HFF-Myc (cell line): ENCODE measurements at regions not wholly inside any gene's neighbourhood (a gene's known extent, or its start where the extent isn't known, plus 50 kb on each side); places are given as distances from the start of the nearest gene placed in this dataset.

Experiments
- DNase-seq: peaks from one replicate; pipeline ENCODE4 v3.0.0-alpha.2; 2011; ENCODE audit warnings: low read depth; ENCODE audit errors: extremely low read depth
- H3K4me3 ChIP-seq: replicated peaks from 2 replicates; pipeline ENCODE4 v1.5.1; 2011; ENCODE audit warnings: low read depth, mild to moderate bottlenecking, control low read depth, low read length
- CTCF ChIP-seq: IDR thresholded peaks from 2 replicates; pipeline ENCODE4 v1.5.1; 2012; ENCODE audit warnings: mild to moderate bottlenecking, low read depth, low read length, control low read depth; ENCODE audit errors: missing control alignments

GRCh38 chr15:68500363-68501258 is 68.6 kb upstream of the ITGA11 start:
- no peak for TF ChIP-seq CTCF
- H3K4me3 ChIP-seq = no peak overlapping the region
- DNase-seq = no peak

- no peak for TF ChIP-seq CTCF
- no peak overlapping the region for H3K4me3 ChIP-seq
- DNase-seq = no peak
Observed at GRCh38 chr15:68501259-68501591, 69.3 kb upstream of the ITGA11 start.

- no peak overlapping the region for H3K4me3 ChIP-seq
- no peak for DNase-seq
- TF ChIP-seq CTCF = no peak
Observed at GRCh38 chr15:68501616-68502015, 69.7 kb upstream of the ITGA11 start.

- DNase-seq = no peak
- TF ChIP-seq CTCF = no peak
- H3K4me3 ChIP-seq = no peak overlapping the region
Observed at GRCh38 chr15:68502398-68502901, 70.5 kb upstream of the ITGA11 start.

GRCh38 chr15:68503213-68503612 is 71.2 kb upstream of the ITGA11 start:
- DNase-seq = no peak
- no peak for TF ChIP-seq CTCF
- H3K4me3 ChIP-seq = no peak overlapping the region

- TF ChIP-seq CTCF = no peak
- DNase-seq = no peak
- no peak overlapping the region for H3K4me3 ChIP-seq
Observed at GRCh38 chr15:68503791-68504680, 72.1 kb upstream of the ITGA11 start.
